ENCODE measurements at regions not wholly inside any gene's neighbourhood (a gene's known extent, or its start where the extent isn't known, plus 50 kb on each side); places are given as distances from the start of the nearest gene placed in this dataset.

GRCh38 chr21:27257908-27258556 lies 291.1 kb upstream of the ADAMTS5 start:
- DNase-seq = no peak

DNA sequence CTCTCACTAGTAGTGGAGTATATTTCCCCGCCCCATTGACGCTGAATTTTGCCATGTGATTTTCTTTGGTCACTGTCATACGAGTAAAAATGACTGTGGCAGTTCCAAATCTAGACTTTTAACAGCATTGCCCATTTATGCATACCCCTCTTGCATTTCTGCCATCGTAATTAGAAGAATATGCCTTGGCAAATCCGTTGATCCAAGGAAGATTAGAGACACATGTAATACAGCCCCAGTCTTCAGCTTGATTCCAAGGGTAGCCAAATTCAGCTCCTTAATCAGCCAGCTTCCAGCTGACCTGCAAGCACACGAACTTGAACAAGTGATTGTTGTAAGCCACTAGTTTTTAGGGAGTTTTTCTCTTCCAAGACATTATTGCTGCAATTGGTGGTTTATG lies 290.3 kb upstream of the ADAMTS5 start:
- no peak for DNase-seq

- DNase-seq = no peak
Measured at GRCh38 chr21:27251752-27252151, 284.9 kb upstream of the ADAMTS5 start.

DNA sequence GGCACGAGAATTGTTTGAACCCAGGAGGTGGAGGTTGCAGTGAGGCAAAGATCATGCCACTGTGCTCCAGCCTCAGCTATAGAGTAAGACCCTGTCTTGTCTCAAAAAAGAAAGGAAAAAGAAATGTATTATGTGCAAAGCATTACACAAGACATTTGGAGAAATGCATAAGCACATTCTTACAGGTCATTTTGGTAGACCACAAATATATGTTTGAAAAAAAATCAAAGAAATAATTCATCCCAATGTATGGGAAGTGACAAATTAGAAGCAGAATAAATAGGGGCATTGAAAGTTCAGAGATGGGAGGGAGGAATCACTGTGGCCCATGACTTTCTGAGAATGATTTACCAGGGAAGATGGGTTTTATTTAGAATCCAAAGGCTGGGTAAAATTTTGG lies 283.5 kb upstream of the ADAMTS5 start:
- no peak for DNase-seq

DNA sequence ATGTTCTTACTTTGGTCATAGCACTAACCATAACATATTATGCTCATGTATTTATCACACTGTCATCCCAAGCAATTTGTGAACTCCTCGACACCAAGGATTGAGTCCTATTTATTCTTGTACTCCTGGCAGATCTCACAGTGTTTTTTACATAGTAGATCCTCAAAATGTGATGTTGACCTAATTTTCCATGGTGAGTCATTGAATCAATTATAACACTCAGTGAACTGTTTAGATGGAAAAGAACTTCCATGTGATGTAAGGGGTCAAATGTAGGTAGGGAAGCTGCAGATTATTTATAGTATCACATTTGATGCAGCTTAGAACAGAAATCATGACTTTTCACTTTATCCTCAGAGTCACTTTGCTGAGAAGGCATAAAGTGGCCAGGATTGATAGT lies 281.9 kb upstream of the ADAMTS5 start:
- no peak for DNase-seq

GRCh38 chr21:27246741-27247140 lies 279.9 kb upstream of the ADAMTS5 start:
- DNase-seq = no peak

- DNase-seq = no peak
Measured at GRCh38 chr21:27244776-27245175, 277.9 kb upstream of the ADAMTS5 start.

- DNase-seq = no peak
Measured at GRCh38 chr21:27244352-27244751, 277.5 kb upstream of the ADAMTS5 start.

DNA sequence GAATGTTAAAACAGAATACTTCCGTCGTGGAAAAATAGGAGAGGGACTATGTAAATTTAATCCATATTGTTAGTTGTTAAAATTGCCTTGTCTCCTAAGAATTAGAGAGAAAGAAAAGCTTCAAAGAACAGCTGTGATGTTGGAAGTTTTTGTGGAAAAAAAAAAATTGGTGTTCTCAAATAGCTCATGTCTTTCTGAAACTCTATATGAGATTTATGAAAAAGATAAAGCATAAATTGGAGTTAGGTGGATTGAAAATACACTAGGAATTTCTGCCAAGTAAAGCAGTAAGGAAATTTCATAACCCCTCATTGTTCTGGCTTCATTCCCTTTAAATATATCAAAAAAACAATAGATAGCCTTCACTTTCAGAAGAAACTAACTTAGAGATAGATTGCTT lies 274.0 kb upstream of the ADAMTS5 start:
- no peak for DNase-seq

DNA sequence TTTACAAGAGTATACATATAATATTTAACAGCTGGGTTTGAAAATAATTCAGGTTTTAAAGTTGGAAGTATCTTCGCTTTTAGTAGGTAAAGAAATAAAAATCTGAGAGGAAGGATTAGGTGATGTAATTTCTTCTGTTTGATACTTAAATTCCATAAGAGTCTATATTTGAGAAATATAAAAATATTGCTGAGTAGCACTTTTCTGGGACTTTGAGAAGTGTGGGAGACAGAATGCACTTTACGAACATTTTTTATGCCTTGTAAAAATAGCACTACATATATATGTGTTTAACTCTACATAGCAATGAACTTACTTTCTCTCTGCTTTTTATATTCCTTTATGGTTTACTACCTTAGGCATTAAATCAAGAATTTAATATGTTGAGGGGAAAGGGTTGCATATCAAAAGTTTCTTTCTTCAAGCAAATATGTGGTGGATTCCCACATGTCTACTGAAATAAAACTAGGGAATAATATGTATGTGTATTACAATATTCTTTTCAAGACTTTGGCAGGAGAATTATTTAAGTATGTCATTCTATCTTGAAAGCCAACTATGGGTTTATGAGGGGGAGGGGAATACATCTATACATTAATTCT lies 266.7 kb upstream of the ADAMTS5 start:
- DNase-seq = no peak

- DNase-seq = no peak
Measured at GRCh38 chr21:27225940-27226339, 259.1 kb upstream of the ADAMTS5 start.

DNA sequence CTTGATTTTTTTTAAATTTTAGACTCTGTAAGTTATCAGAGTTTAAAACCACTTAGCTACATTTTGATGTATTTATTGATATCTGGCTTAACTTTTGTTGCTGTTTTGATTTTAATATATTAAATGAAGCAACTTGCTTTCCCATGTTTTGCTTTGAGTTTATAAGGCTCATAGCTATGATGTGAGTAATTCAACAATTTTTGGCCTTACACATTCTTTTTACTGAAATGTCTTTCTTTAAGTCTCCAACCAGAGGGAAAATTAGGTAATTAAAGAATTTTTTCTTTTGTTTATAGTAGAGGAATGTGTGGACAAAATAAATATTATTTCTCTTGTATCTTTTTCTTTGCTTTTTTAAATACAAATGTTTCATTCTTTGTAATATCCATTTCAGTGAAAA lies 258.3 kb upstream of the ADAMTS5 start:
- DNase-seq = no peak

GRCh38 chr21:27224169-27224568 lies 257.3 kb upstream of the ADAMTS5 start:
- no peak for DNase-seq

GRCh38 chr21:27221077-27221476 lies 254.2 kb upstream of the ADAMTS5 start:
- no peak for DNase-seq

DNA sequence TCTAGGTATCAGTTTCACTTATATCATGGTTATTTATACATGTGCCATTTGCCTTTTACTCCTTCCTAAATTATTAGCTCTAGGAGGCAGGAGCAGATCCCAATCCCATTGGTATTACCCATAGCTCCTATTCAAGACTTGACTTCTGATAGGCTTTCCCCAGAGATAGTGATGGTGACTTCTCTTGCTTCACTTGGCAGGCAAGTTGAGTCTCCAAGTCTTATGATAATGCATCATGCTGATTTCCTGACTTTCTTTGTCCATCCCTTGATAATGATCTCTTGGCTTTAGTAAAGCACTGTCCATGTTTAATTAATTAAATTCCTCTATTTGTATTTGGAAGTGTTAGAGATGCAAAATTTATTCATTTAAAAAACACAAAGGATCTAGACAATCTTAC lies 253.5 kb upstream of the ADAMTS5 start:
- no peak for DNase-seq

DNA sequence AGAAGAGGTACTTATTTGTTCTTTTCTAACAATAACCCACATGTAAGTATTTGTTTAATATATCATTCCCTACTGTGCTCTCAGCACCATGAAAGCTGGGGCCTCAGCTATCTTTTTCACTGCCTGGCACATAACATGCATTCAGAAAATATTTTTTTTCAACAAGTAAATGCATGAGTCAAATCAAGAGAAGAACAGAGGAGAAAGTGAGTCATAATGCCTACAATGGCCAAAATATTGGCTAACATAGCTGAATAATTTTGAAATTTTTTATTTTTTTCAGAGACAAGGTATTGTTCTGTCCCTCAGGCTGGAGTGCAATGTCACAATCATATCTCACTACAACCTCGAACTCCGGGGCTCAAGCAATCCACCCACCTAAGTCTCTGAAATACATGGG lies 252.2 kb upstream of the ADAMTS5 start:
- DNase-seq = no peak

DNA sequence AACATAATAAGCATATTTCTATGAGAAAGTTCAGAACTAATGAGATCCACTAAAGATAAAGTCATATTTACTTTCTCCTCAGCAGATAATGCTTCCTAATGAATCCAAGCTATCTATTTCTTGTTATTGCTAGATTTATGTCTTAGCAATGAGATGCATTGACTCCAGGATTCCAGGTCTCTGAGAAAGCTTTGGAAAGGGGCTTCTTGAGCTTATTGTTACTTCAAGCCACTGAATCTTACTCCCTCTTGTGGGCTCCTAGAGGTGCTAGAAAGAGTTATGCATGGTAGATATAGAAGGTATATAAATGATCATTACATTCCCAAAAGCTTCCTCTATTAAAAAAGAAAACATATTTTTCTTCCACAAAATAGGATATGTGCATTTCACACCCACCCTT lies 246.4 kb upstream of the ADAMTS5 start:
- DNase-seq = no peak

- DNase-seq = no peak
Measured at GRCh38 chr21:27212441-27212840, 245.6 kb upstream of the ADAMTS5 start.

DNA sequence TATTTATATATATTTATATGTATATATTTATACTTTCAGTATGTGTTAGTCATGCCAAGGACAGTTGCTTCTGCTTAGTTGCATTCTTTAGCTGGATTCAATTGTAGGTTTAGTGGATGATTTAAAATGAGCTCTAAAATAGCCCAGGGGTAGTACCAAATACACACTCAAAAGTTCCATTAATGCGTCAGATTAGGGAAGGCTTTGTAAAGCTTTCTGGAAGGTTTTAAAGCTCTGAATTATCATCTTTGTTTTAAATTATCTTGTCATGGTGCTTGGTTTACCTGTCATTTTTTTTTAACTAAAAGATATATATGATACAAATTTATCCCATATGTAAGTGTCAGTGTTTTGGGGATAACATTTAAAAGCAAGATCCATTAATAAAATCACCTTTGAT lies 242.7 kb upstream of the ADAMTS5 start:
- no peak for DNase-seq

DNA sequence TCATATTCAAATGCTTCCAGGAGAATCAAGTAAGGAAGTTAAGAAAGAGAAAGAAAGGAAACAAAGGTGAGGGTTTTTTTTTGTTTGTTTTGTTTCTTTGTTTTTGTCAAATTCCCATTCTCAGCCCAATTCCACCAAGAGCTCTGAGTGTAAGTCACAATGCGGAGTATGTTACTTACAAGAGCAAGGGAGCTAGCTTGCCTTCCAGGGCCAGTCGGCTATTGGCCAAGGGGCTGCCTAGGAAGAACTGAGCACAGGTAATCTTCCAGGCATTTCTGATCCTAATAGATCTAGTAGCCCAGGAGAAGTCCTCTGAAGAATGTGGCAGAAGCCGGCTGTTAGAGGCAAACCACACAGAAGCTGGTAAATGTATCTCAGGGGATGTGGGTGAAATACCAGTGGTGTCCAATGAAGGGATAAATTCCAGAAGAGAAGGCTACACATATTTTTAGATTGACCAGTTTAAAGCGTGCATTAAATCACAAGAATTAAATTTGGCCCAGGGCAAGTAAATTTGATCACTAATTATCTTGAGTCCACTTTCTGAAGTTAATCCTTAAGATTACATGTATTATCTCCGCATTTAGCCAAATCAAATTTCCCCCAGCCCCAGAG lies 239.6 kb upstream of the ADAMTS5 start:
- no peak for DNase-seq

DNA sequence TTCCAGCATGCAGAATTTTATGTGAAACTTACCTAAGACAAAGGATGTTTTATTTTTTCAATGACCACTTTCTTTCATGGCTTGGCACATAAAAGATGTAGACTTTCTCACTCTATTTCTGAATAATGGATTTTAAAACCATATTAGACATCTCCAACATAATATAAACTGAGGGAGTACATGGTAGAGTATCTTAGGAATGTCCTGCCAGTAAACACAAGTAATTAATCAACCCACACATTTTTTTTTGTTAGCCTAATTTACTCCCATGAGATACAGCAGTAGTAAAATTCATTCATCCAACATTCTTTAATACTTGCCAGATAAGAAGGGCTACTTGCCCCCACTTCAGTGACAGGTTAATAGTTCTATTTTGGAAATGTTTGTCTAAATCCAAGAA lies 235.4 kb upstream of the ADAMTS5 start:
- DNase-seq = no peak

DNA sequence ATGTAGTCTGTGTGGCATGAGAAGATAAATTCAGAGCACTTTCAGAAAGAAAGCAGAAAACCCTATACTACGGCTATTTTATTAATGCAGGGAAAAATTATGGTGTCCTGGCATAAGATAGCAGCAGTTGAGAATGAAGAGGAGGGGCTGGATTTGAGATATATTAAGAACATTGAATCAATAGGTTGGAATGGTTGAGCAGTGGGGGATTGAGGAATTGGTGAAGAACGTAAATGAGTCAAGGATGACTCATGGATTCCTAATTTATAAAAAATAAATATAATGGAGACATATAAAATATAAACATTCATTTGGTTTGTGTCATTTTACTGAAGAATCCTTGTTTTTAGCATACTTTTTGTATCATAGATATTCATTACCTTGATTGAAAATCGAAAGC lies 234.3 kb upstream of the ADAMTS5 start:
- DNase-seq = no peak

GRCh38 chr21:27196651-27197050 lies 229.8 kb upstream of the ADAMTS5 start:
- no peak for DNase-seq

- no peak for DNase-seq
Measured at GRCh38 chr21:27192281-27192949, 225.5 kb upstream of the ADAMTS5 start.

All from activated CD4-positive, CD25-positive, alpha-beta regulatory T cell treated with anti-CD3 and anti-CD28 coated beads, Interleukin-2, amount 50 U/mL, for 72 hours (primary cell).